Breast epithelium (tissue), 3 donors: ENCODE measurements at regions not wholly inside any gene's neighbourhood (a gene's known extent, or its start where the extent isn't known, plus 50 kb on each side); places are given as distances from the start of the nearest gene placed in this dataset.
"Not testable (repeated sequence)": the region's sequence is repeated elsewhere in the genome, so short reads cannot be mapped to it uniquely, and the experiment has no call there.

Experiments used
- POLR2A ChIP-seq: fragments of 450-650 bp; IDR thresholded peaks from one replicate; pipeline ENCODE4 v1.6.1; 2016; ENCODE audit warnings: antibody characterized with exemption, mild to moderate bottlenecking, moderate library complexity
- TF ChIP-seq, protein P1 (sequence below), 3 donors: fragments of 450-650 bp; IDR thresholded peaks; one replicate each; pipeline ENCODE4 v1.5.1; 2016 to 2017; ENCODE audit warnings: antibody characterized with exemption in 3 of 3, mild to moderate bottlenecking in 3 of 3, moderate library complexity in 3 of 3

DNA sequence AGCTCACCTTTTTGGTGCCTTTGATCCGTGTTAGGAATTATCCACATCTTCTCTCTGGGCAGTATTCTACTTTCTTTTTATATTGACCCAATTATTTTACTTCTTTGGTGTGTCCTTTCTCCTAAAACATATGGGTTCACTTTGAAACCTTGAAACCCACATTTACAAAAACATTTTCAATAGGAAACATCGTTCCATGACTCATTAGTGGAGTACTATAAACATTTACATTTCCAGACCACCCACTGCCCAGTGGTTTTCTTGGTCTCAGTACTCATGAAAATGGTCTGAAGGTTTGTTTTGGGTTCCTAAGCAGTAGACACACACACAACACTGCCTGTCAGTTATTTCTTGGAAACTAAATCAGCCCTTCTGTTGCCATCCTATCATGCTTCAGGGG, 111.7 kb upstream of the LPCAT1 start:
- TF ChIP-seq, protein P1, sequence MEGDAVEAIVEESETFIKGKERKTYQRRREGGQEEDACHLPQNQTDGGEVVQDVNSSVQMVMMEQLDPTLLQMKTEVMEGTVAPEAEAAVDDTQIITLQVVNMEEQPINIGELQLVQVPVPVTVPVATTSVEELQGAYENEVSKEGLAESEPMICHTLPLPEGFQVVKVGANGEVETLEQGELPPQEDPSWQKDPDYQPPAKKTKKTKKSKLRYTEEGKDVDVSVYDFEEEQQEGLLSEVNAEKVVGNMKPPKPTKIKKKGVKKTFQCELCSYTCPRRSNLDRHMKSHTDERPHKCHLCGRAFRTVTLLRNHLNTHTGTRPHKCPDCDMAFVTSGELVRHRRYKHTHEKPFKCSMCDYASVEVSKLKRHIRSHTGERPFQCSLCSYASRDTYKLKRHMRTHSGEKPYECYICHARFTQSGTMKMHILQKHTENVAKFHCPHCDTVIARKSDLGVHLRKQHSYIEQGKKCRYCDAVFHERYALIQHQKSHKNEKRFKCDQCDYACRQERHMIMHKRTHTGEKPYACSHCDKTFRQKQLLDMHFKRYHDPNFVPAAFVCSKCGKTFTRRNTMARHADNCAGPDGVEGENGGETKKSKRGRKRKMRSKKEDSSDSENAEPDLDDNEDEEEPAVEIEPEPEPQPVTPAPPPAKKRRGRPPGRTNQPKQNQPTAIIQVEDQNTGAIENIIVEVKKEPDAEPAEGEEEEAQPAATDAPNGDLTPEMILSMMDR (IDR thresholded peaks at IDR 0.05), result not testable (repeated sequence)
- TF ChIP-seq POLR2A, result not testable (repeated sequence)
